MM.1S (cell line): ENCODE measurements at regions not wholly inside any gene's neighbourhood (a gene's known extent, or its start where the extent isn't known, plus 50 kb on each side); places are given as distances from the start of the nearest gene placed in this dataset.

Experiments
- EZH2 ChIP-seq: fragments of 300-600 bp; sonication (generic); optimal IDR thresholded peaks from 2 replicates; pipeline ENCODE3; 2017; ENCODE audit warnings: low read depth, mild to moderate bottlenecking, antibody characterized with exemption, low read length, mixed read lengths
- TF ChIP-seq, protein P1 (sequence below): fragments of 300-600 bp; sonication (generic); IDR thresholded peaks from 2 replicates; pipeline ENCODE4 v1.5.1; 2016; ENCODE audit warnings: antibody characterized with exemption, low read length, mixed read lengths

DNA sequence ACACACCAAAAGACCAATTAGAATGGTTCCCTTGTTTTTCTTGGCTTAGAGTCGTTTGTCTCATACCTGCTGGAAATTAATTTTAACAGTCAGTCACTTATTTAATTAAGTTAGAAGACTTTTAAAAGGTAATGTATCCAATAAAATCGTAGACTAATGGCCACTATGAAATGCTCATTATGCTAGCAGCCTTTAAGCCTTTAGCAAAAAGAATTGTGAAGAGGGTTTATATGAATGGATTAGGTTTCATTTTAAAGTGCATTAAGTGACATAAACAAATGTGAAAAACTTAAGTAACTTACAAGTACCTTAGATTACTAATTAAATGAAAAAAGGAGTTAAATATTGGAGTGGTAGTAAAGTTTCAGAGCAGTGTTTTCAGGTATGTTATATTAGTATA, 139.6 kb downstream of the RXFP2 start:
- no peak for TF ChIP-seq EZH2
- TF ChIP-seq, protein P1, sequence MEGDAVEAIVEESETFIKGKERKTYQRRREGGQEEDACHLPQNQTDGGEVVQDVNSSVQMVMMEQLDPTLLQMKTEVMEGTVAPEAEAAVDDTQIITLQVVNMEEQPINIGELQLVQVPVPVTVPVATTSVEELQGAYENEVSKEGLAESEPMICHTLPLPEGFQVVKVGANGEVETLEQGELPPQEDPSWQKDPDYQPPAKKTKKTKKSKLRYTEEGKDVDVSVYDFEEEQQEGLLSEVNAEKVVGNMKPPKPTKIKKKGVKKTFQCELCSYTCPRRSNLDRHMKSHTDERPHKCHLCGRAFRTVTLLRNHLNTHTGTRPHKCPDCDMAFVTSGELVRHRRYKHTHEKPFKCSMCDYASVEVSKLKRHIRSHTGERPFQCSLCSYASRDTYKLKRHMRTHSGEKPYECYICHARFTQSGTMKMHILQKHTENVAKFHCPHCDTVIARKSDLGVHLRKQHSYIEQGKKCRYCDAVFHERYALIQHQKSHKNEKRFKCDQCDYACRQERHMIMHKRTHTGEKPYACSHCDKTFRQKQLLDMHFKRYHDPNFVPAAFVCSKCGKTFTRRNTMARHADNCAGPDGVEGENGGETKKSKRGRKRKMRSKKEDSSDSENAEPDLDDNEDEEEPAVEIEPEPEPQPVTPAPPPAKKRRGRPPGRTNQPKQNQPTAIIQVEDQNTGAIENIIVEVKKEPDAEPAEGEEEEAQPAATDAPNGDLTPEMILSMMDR: no peak
